Stimulated activated CD4-positive, alpha-beta T cell treated with anti-CD3 and anti-CD28 coated beads, Interleukin-4, amount 100 ng/mL, for 4 hours (primary cell): ENCODE measurements at regions not wholly inside any gene's neighbourhood (a gene's known extent, or its start where the extent isn't known, plus 50 kb on each side); places are given as distances from the start of the nearest gene placed in this dataset.
"Not testable (repeated sequence)": the region's sequence is repeated elsewhere in the genome, so short reads cannot be mapped to it uniquely, and the experiment has no call there.

ENCODE experiments used
- DNase-seq, 2 experiments: peaks; one replicate each; pipeline ENCODE4 v3.0.0-alpha.2; 2020

DNA sequence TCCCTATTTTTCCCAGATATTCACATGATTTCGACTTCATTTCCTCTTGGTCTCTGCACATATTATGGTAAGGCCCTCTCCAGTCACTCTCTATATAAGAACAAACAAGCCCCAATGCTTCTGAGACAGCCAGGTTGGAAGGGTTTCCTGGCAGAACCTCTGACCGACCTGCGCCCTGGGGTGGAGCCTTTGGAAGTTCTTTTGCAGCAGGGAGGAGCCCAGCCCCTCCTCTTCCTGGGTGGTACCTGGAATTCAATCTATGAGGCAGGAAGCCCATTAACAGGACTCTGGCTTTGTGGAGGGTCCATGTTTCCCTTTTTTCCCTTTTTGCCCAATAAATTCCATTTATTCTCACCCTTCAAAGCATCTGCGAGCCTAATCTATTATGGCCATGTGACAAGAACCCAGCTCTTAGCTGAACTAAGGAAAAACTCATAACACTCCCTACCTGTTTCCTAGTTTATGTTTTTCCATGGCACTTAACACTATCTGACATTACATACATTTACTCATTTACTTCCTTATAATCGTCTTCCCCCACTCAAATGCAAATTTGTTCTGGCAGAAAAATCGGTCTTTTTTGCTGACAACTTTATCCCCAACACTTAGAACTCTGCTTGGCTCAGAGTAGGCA, 92.5 kb upstream of the FRMD4A start:
- DNase-seq = no peak

DNA sequence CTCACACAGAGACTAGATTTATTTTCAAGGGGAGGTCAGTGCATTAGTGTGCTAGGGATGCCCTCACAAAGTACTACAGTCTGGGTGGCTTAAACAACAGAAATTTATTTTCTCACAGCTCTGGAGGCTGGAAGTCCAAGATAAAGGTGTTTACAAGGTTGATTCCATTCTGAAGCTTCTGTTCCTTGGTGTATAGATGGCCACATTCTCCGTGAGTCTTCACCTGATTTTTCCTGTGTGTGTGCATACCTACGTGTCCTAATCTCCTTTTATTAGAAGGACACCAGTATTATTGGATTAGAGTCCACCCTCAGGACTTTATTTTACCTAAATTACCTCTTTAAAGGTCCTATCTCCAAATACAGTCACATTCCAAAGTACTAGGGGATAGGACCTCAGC, 91.7 kb upstream of the FRMD4A start:
- DNase-seq = no peak

DNA sequence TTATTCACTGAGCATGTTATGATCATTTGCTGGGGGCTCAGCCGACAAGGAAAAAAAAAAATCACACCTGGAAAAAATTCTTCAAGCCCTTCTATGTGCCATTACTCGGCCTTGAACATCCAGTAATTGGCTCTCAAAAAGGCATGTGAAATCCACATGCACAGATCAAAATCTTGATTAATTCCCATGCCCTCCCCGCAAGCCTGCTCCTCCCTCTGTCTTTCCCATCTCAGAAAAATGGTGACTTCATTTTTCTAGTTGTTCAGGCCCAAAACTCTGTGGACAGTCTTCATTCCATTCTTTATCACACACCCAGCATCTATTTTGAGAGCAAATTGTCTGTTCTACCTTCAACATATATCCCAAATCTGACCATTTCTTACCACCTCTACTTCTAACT, 91.2 kb upstream of the FRMD4A start:
- DNase-seq = no peak

DNA sequence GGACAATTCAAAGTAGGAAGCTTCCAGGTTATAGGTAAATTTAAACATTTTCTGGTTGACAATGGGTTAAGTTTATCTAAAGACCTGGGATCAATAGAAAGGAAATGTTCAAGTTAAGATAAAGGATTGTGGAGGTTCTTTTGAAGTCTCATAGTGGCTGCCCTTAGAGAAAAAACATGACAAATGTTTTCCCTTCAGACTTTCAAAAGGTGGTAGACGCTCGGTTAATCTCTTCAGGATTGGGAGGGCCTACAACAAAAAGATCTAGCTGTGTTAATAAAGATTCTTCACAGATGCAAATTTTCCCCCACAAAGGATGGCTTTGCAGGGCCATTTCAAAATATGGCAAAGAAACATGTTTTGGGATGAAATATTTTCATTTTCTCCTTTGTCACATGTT, 86.6 kb upstream of the FRMD4A start:
- DNase-seq = not testable (repeated sequence)

DNA sequence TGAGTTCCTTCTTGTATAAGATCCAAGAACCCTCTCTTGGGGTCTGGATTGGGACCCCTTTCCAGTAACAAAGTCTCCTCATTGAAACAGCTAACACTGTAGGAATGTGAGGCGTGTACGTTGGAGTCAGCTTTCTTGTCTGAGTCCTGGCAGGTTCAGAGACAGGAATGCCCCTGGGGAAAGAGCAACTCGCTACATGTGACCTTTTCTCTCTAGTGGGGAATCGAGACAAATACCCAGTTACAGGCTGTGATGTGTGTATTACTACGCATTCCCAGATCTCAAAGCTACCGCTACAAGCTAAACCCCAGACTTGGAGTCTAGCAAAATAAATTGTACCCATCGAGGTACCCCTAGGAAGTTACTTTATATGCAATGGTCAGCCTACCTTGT, 85.6 kb upstream of the FRMD4A start:
- no peak for DNase-seq

DNA sequence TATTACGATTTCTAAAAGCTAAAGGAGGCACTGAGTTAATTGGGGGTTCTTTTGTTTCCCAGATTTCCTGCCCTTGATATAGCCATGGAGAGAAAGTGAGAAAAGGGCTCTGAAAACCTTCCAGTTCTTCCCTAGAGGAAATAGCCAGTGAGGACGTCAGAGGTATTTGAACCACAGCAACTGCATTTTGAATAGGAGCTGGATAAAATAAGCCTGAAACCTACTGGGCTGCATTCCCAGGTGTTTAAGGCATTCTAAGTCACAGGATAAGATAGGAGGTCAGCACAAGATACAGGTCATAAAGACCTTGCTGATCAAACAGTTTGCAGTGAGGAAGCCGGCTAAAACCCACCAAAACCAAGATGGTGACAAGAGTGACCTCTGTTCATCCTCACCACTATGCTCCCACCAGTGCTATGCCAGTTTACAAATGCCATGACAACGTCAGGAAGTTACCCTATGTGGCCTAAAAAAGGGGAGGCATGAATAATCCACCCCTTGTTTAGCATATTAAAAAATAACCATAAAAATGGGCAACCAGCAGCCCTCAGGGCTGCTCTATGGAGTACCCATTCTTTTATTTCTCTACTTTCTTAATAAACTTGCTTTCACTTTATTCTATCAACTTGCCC, 85.1 kb upstream of the FRMD4A start:
- no peak for DNase-seq

DNA sequence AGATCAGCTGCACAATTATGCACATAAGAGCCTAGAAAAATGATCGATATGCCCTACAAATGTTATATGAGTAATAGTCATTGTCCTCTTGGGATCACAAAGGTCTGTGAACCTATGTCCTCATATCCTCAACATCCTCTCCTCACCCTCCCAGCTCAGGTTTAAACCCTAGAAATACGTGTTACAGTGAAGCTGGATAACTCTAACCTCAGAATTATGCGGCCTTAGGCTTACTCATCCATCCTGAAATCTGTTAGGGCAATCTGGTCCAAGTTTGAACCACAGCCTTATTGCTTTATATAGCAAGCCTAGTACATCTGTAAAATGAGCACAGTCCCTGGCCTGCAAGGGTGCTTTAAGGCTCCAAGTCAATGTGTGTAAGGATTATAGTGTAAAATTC, 84.2 kb upstream of the FRMD4A start:
- DNase-seq = no peak

DNA sequence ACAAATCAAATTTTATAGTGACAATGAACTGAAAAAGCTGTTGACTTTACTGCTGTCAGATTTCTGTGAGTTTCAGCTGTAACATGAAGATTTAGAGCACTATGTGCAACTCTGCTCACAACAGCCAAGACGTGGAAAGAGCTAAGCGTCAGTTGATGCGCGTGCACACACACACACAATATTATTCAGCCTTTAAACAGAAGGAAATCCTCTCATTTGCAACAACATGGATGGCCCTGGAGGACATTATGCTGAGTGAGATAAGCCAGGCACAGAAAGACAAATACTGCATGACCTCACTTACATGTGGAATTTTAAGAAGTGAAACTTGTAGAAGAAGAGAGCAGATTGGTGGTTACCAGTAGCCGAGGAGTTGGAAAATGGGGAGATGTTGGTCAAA, 82.8 kb upstream of the FRMD4A start:
- no peak for DNase-seq

DNA sequence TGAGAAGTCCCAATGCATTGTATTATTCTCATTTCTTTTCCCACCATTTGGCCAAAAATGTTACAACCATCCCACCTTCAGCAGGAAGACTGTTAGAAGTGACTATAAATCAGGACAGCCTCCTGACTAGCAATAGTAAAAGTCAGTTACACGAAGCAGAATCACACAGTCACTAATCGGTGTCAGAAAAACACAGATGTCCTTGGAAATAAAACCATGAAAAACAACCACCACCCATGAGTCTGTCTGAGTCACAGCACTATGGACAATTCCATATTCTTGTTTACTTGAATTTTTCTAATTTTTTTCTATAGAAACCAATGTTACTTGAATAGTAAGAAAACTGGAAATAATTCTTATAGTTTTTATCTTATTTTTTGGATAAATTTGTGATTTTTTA, 81.9 kb upstream of the FRMD4A start:
- no peak for DNase-seq

DNA sequence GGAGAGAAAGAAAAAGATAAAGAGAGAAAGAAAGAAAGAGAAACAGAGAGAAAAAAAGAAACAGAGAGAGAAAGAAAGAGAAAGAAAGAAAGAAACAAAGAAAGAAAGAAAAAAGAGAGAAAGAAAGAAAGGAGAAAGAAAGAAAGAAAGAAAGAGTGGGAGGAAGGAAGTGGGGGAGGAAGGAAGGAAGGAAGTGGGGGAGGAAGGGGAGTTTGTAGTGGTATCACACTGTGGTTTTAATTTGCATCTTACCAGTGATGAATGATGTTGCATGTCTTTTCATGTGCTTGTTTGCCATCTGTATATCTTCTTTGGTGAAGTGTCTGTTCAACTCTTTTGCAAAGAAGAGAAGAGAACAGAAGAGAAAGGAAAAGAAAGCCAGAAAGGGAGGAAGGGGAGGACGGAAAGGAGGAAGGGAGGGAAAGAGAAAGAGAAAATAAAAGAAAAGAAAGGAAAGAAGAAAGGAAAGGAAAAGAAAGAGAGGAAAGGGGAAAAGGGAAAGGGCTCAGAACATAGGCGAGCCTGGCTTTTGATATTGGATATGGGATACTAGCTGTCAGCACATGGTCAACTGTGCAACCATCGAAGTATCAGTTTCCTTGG, 79.2 kb upstream of the FRMD4A start:
- no peak for DNase-seq

DNA sequence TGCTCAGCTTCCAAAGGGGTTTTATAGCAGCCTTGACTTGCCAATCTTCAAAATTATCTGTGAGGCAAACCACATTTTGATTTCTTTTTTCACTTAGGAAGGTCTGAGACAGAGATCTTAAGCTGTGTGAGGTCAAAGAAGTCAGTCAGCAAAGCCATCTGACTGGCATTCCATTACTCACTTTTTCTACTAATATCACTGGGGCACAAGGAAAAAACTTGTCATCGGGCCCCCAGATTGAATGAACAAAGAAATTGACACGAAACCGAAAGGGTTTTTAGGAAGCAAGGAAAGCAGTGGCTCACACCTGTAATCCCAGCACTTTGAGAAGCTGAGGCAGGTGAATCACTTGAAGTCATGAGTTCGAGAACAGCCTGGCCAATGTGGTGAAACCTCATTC, 78.5 kb upstream of the FRMD4A start:
- peak; percentile 21 to 56 for DNase-seq

DNA sequence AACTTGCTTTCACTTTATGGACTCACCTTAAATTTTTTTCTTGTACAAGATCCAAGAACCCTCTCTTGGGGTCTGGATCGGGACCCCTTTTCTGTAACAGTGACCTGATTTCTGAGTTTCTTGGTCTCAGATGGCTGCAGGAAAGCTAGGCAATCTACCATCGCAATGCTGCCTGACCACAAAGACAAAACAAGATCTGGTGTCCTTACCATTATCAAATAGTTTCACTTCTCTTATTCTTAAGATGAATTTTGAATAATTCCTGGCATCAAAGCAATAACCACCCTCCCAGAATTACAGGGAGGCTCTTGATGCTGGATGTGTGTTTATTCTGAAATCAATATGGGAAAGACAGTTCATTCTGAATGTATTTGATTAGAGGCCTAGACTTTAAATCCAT, 77.4 kb upstream of the FRMD4A start:
- no peak for DNase-seq

DNA sequence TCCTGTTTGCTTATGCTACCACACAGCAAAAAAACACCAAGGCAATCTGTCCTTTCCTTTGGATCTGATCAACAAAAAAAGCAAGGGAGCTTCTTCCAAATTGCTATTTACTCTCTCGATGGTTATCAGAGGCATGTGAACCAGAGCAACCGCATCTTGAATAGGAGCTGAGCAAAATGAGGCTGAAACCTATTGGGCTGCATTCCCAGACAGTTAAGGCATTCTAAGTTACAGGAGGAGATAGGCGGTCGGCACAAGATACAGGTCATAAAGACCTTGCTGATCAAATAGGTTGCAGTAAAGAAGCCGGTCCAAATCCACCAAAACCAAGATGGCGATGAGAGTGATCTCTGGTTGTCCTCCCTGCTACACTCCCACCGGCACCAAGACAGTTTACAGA, 76.8 kb upstream of the FRMD4A start:
- DNase-seq = no peak

DNA sequence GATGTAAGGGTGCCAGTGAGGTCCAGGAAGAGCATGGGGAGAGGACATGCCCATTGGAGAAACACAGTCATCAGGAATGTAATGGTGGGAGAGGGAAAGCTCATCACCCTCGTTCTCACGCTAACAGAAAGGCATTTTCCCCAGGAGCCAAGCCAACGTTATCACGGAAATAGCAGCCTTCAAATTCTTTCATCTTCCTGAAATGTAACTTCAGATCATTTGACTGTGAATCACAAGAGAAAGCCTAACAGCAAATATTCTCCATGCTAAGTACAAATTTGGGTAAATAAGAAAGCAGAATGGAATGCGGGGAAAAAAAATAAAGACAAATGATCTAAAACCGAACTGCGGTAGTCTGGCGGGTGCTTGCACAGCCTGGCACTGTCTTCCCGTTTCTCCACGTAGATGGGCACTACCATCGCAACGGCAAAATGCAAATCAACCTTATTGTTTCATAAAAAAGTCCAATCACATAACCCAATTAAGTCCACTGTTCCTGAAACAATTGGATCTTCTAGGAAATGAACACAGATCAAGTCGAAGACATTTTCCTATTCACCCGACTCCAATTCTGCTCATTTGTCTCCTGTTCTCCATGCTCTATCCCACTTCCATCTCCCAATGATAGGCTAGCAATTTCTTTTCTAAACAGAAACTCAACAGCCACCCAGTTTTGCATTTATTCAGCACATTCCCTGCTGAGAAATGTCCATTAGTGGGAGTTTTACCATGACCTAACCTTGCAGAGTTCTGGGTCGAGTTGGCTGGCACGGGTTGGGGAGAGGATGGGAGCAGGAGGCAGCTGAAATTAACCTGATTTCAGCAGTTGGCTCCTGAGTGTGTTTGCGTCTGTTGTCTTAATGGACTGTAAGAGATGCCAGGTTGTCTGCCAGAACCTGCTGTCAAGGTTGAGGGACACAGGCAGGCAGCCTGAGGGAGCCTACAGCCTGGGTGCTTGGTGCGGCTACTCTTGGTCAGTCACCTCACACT, 74.6 kb upstream of the FRMD4A start:
- no peak for DNase-seq

DNA sequence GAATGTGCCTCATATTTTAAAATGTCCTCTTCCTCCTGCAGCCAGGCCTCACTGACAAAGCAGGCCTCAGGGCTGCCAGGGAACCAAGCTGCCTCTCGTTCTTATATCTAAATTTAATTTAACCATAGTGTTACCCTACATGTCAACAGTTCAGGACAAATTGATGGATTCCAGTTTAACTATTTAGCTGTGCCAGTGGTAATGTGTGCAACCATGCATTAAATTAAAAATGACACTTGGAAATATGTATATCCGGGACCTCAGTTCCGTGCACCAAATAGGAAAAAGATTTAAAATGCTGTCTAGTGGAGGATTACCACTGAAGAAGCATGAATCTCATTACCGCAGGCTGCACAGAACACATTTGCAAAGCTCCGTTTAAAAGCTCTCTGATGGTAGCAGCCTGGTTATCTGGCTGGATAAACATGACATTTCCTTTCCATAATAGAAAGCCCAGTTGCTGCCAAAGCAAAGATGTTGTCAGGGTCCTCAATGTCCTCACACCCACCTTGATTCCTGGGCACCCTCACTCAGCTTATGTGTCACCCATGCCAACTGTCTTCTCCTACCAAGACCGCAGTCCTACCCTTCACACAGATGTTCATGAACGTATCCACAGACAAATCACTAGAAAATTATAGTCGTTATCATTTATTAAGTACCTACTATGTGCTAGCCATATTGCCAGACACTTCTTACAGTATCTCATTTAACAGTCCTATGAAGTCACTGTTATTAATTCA, 73.3 kb upstream of the FRMD4A start:
- DNase-seq = no peak

DNA sequence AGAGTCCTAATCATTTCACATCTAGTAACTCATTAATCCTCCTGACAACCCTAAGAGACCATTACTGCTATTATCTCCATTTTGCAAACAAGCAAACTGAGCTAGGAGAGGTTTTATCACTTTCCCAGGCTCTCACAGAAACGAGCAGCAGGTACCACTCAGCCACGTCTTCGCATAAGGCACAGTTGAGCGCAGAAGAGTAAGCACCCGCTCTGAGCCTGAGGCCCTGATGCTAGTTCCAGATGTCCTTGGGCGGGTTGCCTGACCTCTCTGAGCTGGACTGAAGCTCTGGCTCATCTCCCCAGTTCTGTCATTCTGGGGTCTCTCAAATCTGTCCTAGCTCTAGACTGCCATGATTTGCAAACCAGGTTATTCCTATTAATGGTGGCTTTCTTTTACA, 72.6 kb upstream of the FRMD4A start:
- DNase-seq = no peak

DNA sequence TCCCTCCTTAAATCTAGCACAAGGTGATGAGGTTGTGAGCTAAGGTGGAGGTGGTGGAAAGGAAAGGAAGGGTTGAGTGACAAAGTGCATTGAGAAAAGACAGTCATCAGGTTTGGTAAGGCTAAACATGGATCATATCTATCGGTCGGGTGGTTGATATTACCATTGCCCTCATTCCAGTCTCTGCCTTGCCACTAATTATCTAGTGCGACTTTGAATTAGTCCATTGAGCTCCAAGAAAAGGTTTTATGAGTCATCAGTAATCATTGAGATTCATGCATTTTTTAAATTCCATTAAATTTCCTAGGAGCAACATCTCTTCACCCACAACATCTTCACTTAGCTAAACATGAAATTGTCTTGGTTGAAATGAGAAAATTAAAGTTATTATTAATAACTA, 68.9 kb upstream of the FRMD4A start:
- no peak for DNase-seq

DNA sequence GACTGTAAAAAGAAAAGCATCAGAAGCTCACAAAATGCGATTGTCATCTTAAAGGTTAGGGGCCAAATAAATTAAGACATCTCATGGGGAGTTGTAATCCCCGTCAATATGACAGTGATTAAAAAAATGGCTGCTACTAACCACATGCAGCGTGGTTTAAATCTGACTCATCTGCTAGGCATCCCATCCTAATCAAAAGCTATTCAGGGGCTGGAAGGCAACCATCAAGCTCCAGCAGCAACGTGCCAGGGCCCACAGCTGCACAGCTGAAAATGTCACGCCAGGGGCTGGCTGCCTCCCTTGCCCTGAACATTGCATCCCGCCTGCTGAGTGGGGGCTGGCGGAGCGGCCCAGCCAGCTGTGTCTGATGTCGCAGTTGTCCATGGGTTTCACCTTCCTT, 66.3 kb upstream of the FRMD4A start:
- DNase-seq = no peak

DNA sequence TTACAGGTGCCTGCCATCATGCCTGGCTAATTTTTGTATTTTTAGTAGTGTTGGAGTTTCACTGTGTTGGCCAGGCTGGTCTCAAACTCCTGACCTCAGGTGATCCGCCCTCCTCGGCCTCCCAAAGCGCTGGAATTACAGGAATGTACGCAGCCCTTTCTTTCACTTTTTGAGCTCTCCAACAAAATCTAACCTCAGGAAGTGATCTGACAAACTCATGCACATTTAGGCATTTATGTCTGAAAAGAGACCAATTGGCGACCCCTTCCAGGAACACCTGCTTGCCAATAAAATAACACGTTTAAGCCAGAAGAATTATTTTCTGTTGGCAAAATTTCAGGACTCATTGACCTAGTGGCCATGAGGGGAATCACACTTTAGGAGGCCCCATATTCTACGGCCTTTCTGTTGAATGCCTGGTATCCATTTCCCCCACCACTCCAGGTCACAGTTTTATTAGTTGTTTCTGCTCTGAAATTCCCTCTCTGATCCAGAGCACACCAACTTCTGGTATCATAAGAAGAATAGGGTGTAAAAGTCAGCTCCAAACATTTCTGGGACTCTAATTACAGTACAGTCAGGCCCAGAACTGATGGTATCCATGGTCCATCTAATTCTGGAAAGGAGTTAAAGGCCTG, 65.8 kb upstream of the FRMD4A start:
- DNase-seq = no peak

DNA sequence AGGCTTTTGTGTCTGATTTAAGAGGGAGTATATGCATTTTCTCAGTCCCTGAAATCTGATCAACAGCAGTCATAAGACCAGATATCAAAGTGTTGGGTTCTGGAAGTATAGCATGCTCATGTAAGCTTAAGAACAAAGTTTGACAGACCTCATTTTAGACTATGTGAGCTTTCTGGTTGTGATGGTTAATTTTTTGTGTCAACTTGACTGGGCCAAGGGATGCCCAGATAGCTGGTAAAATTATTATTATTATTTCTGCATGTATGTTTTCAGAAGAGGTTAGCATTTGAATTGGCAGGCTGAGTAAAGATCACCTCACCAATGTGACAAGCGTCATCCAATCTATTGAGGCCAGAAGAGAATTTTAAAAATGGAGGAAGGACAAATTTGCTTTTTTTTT, 63.5 kb upstream of the FRMD4A start:
- no peak for DNase-seq

DNA sequence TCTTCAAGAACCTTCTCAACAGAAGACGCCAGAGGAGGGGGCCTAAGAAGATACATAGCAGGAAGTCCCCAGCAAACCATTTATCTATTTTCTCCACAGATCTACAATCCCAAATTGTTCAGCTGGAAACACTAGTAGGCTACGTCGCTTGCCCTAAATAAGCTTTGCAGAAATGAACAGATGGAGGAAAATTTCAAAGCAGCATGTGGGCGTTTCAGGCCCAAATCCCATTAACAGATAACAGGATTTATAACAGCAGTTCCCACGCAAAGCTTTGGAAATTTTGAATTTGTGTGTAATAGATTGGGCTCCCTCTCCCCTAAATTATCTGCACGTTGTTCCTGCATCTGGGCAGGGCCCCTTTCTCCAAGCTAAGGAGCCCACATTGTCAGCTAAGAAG, 60.6 kb upstream of the FRMD4A start:
- no peak for DNase-seq

DNA sequence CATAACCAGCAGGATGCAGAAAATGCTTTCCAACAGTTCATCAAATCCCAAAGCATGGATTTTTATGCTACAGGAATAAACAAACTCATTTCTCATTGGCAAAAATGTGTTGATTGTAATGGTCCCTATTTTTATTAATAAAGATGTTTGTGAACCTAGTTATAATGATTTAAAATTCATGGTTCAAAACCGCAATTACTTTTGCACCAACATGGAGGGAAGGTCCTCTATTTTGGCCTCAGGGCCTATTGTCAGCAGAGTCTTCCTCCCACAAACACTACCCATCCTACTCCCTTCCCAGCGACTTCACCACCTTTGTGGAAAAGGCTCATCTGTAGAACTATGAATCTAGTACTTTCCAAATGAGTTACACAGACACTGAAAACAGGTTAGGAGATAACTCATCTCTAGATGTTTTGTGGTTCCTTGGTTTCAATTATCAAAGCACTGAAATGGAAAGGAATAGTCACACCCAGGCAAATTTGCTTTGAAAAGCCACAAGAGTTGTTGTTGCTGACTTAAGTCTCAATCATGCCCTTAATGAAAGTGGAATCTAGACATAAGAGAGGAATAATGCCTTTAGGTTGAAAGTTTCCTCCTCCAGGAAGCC, 59.4 kb upstream of the FRMD4A start:
- no peak for DNase-seq
